ENCODE measurements at regions not wholly inside any gene's neighbourhood (a gene's known extent, or its start where the extent isn't known, plus 50 kb on each side); places are given as distances from the start of the nearest gene placed in this dataset.

GRCh38 chr10:128206676-128207075 is 80.5 kb upstream of the MKI67 start:
- intact Hi-C loops (cut with micrococcal nuclease): no loop called here
- H3K4me3 Mint-ChIP-seq: no peak overlapping the region
- no peak overlapping the region for H3K27ac Mint-ChIP-seq
- H3K36me3 Mint-ChIP-seq (ENCODE audit: low read depth): no peaks in the 10 kb centered on the region
- H3K9me3 Mint-ChIP-seq: peaks cover 13% of the 10 kb centered on the region
- DNase-seq (no peak), ATAC-seq (ENCODE audit: low read depth) (no peak)
- CTCF ChIA-PET: no interaction called here
- peaks cover 4% of the 10 kb centered on the region for H3K4me1 Mint-ChIP-seq
- H3K27me3 Mint-ChIP-seq: peaks cover 7% of the 10 kb centered on the region
- no peak for TF ChIP-seq CTCF (IDR thresholded peaks at IDR 0.05)
- POLR2A ChIA-PET: no interaction called here

- H3K36me3 Mint-ChIP-seq (ENCODE audit: low read depth): no peaks in the 10 kb centered on the region
- DNase-seq: no peak
- intact Hi-C loops (cut with micrococcal nuclease): loop anchor here (5.0 kb wide), 4 partner anchors 148 to 1917 kb away; partner anchors contain the start of gene C10orf143
- H3K27ac Mint-ChIP-seq: peak overlapping the region; percentile 24
- peaks cover 10% of the 10 kb centered on the region for H3K27me3 Mint-ChIP-seq
- H3K4me3 Mint-ChIP-seq: peak overlapping the region; percentile 71
- no peak for ATAC-seq (ENCODE audit: low read depth)
- H3K9me3 Mint-ChIP-seq: no peaks in the 10 kb centered on the region
- TF ChIP-seq CTCF (IDR thresholded peaks at IDR 0.05): no peak
- ChIA-PET POLR2A (no interaction called here), CTCF (interaction anchor here (1.3 kb wide), 1 partner anchor 11 kb away, joined by 4 read pairs; no protein-coding TSS in a partner anchor)
- peaks cover 11% of the 10 kb centered on the region for H3K4me1 Mint-ChIP-seq
Measured at GRCh38 chr10:128209862-128210214, 83.6 kb upstream of the MKI67 start.

GRCh38 chr10:128210215-128211063 is 84.2 kb upstream of the MKI67 start:
- peak; percentile 18 for TF ChIP-seq CTCF (IDR thresholded peaks at IDR 0.05)
- H3K4me1 Mint-ChIP-seq: peaks cover 11% of the 10 kb centered on the region
- H3K9me3 Mint-ChIP-seq: no peaks in the 10 kb centered on the region
- CTCF ChIA-PET: interaction anchor here (1.3 kb wide), 1 partner anchor 12 kb away, joined by 4 read pairs; no protein-coding TSS in a partner anchor
- peaks cover 11% of the 10 kb centered on the region for H3K27me3 Mint-ChIP-seq
- POLR2A ChIA-PET: no interaction called here
- H3K27ac Mint-ChIP-seq: peak overlapping the region; percentile 24
- peak; percentile 64 for ATAC-seq (ENCODE audit: low read depth)
- H3K36me3 Mint-ChIP-seq (ENCODE audit: low read depth): no peaks in the 10 kb centered on the region
- intact Hi-C loops (cut with micrococcal nuclease): loop anchor here (5.0 kb wide), 4 partner anchors 148 to 1917 kb away; partner anchors contain the start of gene C10orf143
- H3K4me3 Mint-ChIP-seq: peak overlapping the region; percentile 71
- peak; percentile 75 for DNase-seq

GRCh38 chr10:128211064-128211504 is 84.9 kb upstream of the MKI67 start:
- H3K27me3 Mint-ChIP-seq: peaks cover 12% of the 10 kb centered on the region
- no peak overlapping the region for H3K27ac Mint-ChIP-seq
- POLR2A ChIA-PET: no interaction called here
- peak overlapping the region; percentile 80 for H3K4me3 Mint-ChIP-seq
- DNase-seq (no peak), ATAC-seq (ENCODE audit: low read depth) (no peak)
- H3K9me3 Mint-ChIP-seq: no peaks in the 10 kb centered on the region
- no peak for TF ChIP-seq CTCF (IDR thresholded peaks at IDR 0.05)
- H3K4me1 Mint-ChIP-seq: peaks cover 11% of the 10 kb centered on the region
- H3K36me3 Mint-ChIP-seq (ENCODE audit: low read depth): no peaks in the 10 kb centered on the region
- intact Hi-C loops (cut with micrococcal nuclease): loop anchor here (5.0 kb wide), 4 partner anchors 149 to 1916 kb away; partner anchors contain the start of gene C10orf143
- CTCF ChIA-PET: interaction anchor here (1.2 to 1.4 kb wide), 2 partner anchors 85 to 1899 kb away, joined by 4 to 6 read pairs; partner anchors contain the start of gene MKI67
